Breast epithelium (tissue), 4 donors: ENCODE measurements at regions not wholly inside any gene's neighbourhood (a gene's known extent, or its start where the extent isn't known, plus 50 kb on each side); places are given as distances from the start of the nearest gene placed in this dataset.
"Not testable (repeated sequence)": the region's sequence is repeated elsewhere in the genome, so short reads cannot be mapped to it uniquely, and the experiment has no call there.

ENCODE experiments used
- DNase-seq, 2 donors: peaks; one replicate each; pipeline ENCODE4 v3.0.0-alpha.2; 2019; ENCODE audit warnings: low spot score in 2 of 2
- H3K27ac ChIP-seq, 2 donors: fragments of 200-600 bp; sonication (generic) in 1 of 2; one replicate each; pipeline ENCODE4 v1.5.1; 2016 to 2019; ENCODE audit warnings: mild to moderate bottlenecking in 1 of 2
- H3K27me3 ChIP-seq, 2 donors: fragments of 200-600 bp; sonication (generic) in 1 of 2; one replicate each; pipeline versions ENCODE4 v1.5.1 to v1.6.0; 2017 to 2019; ENCODE audit warnings: control low read depth in 1 of 2, mild to moderate bottlenecking in 1 of 2
- H3K36me3 ChIP-seq: fragments of 200-600 bp; one replicate; pipeline ENCODE4 v1.5.1; 2019
- H3K4me1 ChIP-seq, 2 donors: fragments of 200-600 bp; sonication (generic); one replicate each; pipeline ENCODE4 v1.5.1; 2016 to 2019; ENCODE audit warnings: control low read depth in 1 of 2
- H3K4me3 ChIP-seq, 3 donors: fragments of 200-600 bp; sonication (generic); 1 replicate in 2 of 3; 2 replicates in 1 of 3; pipeline ENCODE4 v1.5.1; 2016 to 2019; ENCODE audit warnings: mild to moderate bottlenecking in 3 of 3, moderate library complexity in 2 of 3
- H3K9me3 ChIP-seq, 2 donors: fragments of 200-600 bp; sonication (generic) in 1 of 2; one replicate each; pipeline ENCODE4 v1.5.1; 2016 to 2019; ENCODE audit warnings: control low read depth in 1 of 2
- POLR2A ChIP-seq: fragments of 450-650 bp; IDR thresholded peaks from one replicate; pipeline ENCODE4 v1.6.1; 2016; ENCODE audit warnings: antibody characterized with exemption, mild to moderate bottlenecking, moderate library complexity
- POLR2AphosphoS5 ChIP-seq, 3 donors: sonication (generic); formaldehyde crosslinking; IDR thresholded peaks; one replicate each; pipeline ENCODE4 v1.6.1; 2017; ENCODE audit warnings: antibody characterized with exemption in 3 of 3
- intact Hi-C: fragments of 100-400 bp; cut with DNase I; formaldehyde crosslinking; loops from one replicate; pipeline ENCODE4 v1.15.1; 2023; ENCODE audit warnings: low total_unique reads
- TF ChIP-seq, protein P1 (sequence below), 3 donors: fragments of 450-650 bp; IDR thresholded peaks; one replicate each; pipeline ENCODE4 v1.5.1; 2016 to 2017; ENCODE audit warnings: antibody characterized with exemption in 3 of 3, mild to moderate bottlenecking in 3 of 3, moderate library complexity in 3 of 3

DNA sequence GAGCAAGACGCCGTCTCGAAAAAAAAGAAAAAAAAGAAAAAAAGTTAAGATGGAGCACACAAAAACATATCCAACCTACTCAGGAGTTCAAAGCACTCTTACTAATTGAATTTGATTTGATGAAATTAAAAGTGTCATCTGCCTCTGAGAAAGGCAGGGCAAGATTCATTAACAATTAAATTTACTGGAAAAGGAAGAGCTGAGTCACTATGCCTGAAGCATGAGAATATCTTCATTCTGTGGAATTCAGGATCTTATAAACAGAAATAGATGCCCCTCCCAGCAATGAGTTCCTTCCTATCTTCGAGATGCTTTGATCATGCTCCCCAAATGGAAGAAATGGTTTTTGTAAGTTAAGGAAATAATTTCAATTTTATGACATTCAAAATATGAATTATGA is 61.0 kb upstream of the ST3GAL6 start:
- intact Hi-C loops, result no loop called here
- Histone ChIP-seq H3K36me3 (no peaks in the 10 kb centered on the region), H3K4me3 (no peak overlapping the region), H3K27ac (no peak overlapping the region), H3K4me1 (no peaks in the 10 kb centered on the region), H3K9me3 (no peaks in the 10 kb centered on the region), H3K27me3 (no peaks in the 10 kb centered on the region)
- TF ChIP-seq, protein P1, sequence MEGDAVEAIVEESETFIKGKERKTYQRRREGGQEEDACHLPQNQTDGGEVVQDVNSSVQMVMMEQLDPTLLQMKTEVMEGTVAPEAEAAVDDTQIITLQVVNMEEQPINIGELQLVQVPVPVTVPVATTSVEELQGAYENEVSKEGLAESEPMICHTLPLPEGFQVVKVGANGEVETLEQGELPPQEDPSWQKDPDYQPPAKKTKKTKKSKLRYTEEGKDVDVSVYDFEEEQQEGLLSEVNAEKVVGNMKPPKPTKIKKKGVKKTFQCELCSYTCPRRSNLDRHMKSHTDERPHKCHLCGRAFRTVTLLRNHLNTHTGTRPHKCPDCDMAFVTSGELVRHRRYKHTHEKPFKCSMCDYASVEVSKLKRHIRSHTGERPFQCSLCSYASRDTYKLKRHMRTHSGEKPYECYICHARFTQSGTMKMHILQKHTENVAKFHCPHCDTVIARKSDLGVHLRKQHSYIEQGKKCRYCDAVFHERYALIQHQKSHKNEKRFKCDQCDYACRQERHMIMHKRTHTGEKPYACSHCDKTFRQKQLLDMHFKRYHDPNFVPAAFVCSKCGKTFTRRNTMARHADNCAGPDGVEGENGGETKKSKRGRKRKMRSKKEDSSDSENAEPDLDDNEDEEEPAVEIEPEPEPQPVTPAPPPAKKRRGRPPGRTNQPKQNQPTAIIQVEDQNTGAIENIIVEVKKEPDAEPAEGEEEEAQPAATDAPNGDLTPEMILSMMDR (IDR thresholded peaks at IDR 0.05), result no peak
- DNase-seq, result no peak

DNA sequence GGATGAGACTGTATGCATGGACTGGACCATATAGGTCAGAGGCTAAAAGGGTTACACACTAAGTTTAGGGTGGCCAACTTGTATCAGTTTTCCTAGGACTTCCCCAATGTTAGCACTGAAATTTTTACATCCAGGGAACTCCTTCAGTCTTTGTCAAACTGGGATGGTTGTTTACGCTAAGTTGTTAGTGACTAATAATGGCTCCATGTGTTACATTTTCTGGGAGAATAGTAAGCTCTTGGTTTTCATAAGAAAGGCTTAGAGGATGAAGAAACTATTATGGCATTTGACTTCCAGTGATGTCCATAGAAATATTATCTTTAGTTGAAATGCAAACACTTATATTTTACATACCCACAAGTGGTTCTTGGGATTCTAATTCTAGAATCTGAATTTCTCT is 57.9 kb upstream of the ST3GAL6 start:
- no peak for DNase-seq
- H3K4me1 ChIP-seq, result no peaks in the 10 kb centered on the region
- H3K9me3 ChIP-seq, result no peaks in the 10 kb centered on the region
- H3K27me3 ChIP-seq, result no peaks in the 10 kb centered on the region
- no peaks in the 10 kb centered on the region for H3K36me3 ChIP-seq
- H3K27ac ChIP-seq, result no peak overlapping the region
- TF ChIP-seq POLR2A (no peak), POLR2AphosphoS5 (IDR thresholded peaks at IDR 0.05) (no peak)
- TF ChIP-seq, protein P1 (IDR thresholded peaks at IDR 0.05), result no peak
- intact Hi-C loops, result no loop called here
- no peak overlapping the region for H3K4me3 ChIP-seq

DNA sequence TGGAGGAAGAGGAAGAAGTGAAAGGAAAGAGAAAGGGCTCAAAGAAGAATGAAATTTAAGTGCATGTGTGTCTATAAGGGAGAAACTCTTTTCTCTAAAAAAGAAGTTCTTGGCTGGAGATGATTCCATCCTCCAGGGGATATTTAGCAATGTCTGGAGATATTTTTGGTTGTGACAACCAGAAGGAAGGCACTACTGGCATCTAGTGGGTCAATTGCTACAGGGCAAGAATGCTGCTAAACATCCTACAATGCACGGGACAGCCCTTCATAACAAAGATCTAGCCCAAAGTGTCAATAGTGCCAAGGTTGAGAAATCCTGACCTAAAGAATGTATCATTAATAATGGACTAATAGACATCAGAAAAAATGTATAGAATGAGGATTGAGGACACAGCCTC is 57.4 kb upstream of the ST3GAL6 start:
- no peak for DNase-seq
- TF ChIP-seq, protein P1 (IDR thresholded peaks at IDR 0.05), result no peak
- TF ChIP-seq POLR2A, result no peak
- no peak for TF ChIP-seq POLR2AphosphoS5 (IDR thresholded peaks at IDR 0.05)
- no peaks in the 10 kb centered on the region for H3K4me1 ChIP-seq
- no peaks in the 10 kb centered on the region for H3K9me3 ChIP-seq
- H3K27me3 ChIP-seq, result no peaks in the 10 kb centered on the region
- H3K27ac ChIP-seq, result no peak overlapping the region
- H3K4me3 ChIP-seq, result no peak overlapping the region
- intact Hi-C loops, result no loop called here
- H3K36me3 ChIP-seq, result no peaks in the 10 kb centered on the region

DNA sequence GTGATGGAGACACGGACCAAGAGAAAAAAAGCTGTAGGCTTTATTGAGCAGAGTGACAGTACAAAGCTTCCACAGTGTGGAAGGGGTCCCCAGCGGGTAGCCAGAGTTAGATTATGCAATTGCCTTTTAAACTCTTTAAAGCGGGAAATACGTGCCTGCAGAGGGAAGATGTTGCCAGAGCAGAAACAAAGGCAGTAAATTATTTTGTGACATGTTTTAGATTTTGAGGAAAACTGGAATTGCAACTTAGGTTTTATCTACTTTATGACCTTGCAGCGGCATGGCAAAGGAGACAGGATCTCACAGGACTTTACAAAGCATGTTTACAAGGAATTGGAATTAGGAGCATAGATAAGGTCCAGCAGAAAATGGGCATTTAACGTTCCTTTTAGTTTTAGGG is 54.5 kb upstream of the ST3GAL6 start:
- H3K9me3 ChIP-seq, intact Hi-C loops: not testable (repeated sequence)

DNA sequence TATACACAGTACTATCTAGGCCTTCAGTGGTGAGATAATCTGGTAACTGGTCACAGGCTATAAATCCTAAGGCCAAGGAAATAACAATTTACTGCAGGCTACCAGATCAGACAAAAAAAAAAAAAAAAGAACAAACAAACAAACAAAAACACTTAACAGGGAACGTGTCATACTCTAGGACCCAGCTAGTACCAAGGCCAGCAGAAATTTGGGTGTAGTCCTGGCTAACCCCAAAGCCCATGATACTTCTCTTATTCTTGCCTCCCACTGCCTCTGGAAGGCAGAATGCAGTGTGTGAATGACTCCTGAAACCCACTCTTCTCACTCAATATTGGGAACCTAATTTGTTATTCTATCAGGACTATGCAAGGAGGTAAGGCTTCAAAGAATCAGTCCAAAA is 53.7 kb upstream of the ST3GAL6 start:
- DNase-seq, result no peak
- intact Hi-C loops, result no loop called here
- H3K27ac ChIP-seq, result no peak overlapping the region
- no peak overlapping the region for H3K4me3 ChIP-seq
- H3K9me3 ChIP-seq, result no peaks in the 10 kb centered on the region
- TF ChIP-seq POLR2A (no peak), POLR2AphosphoS5 (IDR thresholded peaks at IDR 0.05) (no peak)
- TF ChIP-seq, protein P1 (IDR thresholded peaks at IDR 0.05), result no peak
- no peaks in the 10 kb centered on the region for H3K4me1 ChIP-seq
- no peaks in the 10 kb centered on the region for H3K27me3 ChIP-seq
- no peaks in the 10 kb centered on the region for H3K36me3 ChIP-seq

More for the DNA sequence above, 54.5 kb upstream of the ST3GAL6 start:
- not testable (repeated sequence) for H3K36me3 ChIP-seq, DNase-seq, H3K27me3 ChIP-seq, H3K27ac ChIP-seq, H3K4me1 ChIP-seq, H3K4me3 ChIP-seq

DNA sequence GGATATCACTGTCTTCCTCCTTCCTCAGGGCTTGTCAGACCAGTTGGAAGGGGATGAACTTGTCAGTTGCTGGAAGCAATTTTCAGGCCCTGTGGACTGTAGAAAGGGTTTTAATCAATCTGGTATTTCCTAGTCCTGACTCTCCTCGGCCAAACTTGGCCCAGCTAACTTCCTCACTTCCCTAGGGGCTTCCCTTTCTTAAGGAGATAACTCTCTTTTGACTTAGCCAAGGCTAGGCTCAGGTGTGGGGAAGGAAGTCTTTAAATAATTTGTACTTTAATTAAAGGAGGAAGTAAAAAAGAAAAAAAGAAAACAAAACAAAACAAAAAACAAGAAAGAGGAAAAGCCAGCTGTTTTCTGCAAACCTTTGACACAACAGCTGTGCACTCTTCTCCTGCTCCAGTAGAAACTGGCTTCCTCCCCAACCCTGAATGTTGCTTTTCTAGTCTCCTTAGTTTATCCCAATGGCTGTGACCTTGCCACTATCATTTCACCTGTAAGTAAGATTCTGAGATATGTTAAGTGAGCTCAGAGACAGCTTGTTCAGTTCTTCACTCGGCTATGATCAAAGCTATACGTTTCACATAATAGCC is 53.0 kb upstream of the ST3GAL6 start:
- Histone ChIP-seq H3K4me1 (no peaks in the 10 kb centered on the region), H3K36me3 (no peaks in the 10 kb centered on the region), H3K4me3 (no peak overlapping the region), H3K9me3 (no peaks in the 10 kb centered on the region), H3K27ac (no peak overlapping the region), H3K27me3 (no peaks in the 10 kb centered on the region)
- TF ChIP-seq POLR2A (no peak), POLR2AphosphoS5 (IDR thresholded peaks at IDR 0.05) (no peak)
- TF ChIP-seq, protein P1 (IDR thresholded peaks at IDR 0.05), result no peak
- intact Hi-C loops, result no loop called here
- no peak for DNase-seq
